Activated CD8-positive, alpha-beta memory T cell treated with anti-CD3 and anti-CD28 coated beads for 36 hours (primary cell): ENCODE measurements at regions not wholly inside any gene's neighbourhood (a gene's known extent, or its start where the extent isn't known, plus 50 kb on each side); places are given as distances from the start of the nearest gene placed in this dataset.
"Not testable (repeated sequence)": the region's sequence is repeated elsewhere in the genome, so short reads cannot be mapped to it uniquely, and the experiment has no call there.

Source experiments
- CTCF ChIA-PET: fragments of 350-600 bp; sonication (Branson Sonifier 250); formaldehyde crosslinking; loops from one replicate; lab custom pipeline; 2021; ENCODE audit warnings: antibody characterized with exemption; lab: Charles Lee
- POLR2A ChIA-PET: fragments of 350-600 bp; sonication (Branson Sonifier 250); formaldehyde crosslinking; loops from one replicate; lab custom pipeline; 2021; ENCODE audit warnings: antibody characterized with exemption; lab: Charles Lee

- ChIA-PET POLR2A (no interaction called here), CTCF (no interaction called here)
Measured at GRCh38 chr13:90912247-90912646, 435.2 kb upstream of the MIR17HG start.

GRCh38 chr13:90918536-90918935 is 429.0 kb upstream of the MIR17HG start:
- ChIA-PET POLR2A (no interaction called here), CTCF (no interaction called here)

- CTCF ChIA-PET, result no interaction called here
Measured at GRCh38 chr13:90919153-90919552, 428.3 kb upstream of the MIR17HG start.

GRCh38 chr13:90926459-90926858 is 421.0 kb upstream of the MIR17HG start:
- ChIA-PET CTCF (no interaction called here), POLR2A (no interaction called here)

More at GRCh38 chr13:90919153-90919552, 428.3 kb upstream of the MIR17HG start:
- POLR2A ChIA-PET, result no interaction called here

GRCh38 chr13:90928109-90928508 is 419.4 kb upstream of the MIR17HG start:
- CTCF ChIA-PET, result no interaction called here
- POLR2A ChIA-PET, result no interaction called here

GRCh38 chr13:90933097-90933826 is 414.2 kb upstream of the MIR17HG start:
- POLR2A ChIA-PET, result no interaction called here

GRCh38 chr13:90934741-90935140 is 412.7 kb upstream of the MIR17HG start:
- CTCF ChIA-PET, result no interaction called here
- POLR2A ChIA-PET, result no interaction called here

More at GRCh38 chr13:90933097-90933826, 414.2 kb upstream of the MIR17HG start:
- CTCF ChIA-PET, result no interaction called here

- CTCF ChIA-PET, result no interaction called here
- POLR2A ChIA-PET, result no interaction called here
Measured at GRCh38 chr13:90938848-90939247, 408.6 kb upstream of the MIR17HG start.

GRCh38 chr13:90943946-90944345 is 403.5 kb upstream of the MIR17HG start:
- ChIA-PET CTCF (no interaction called here), POLR2A (no interaction called here)

- POLR2A ChIA-PET, CTCF ChIA-PET: not testable (repeated sequence)
Measured at GRCh38 chr13:90945146-90945545, 402.3 kb upstream of the MIR17HG start.

GRCh38 chr13:90946125-90946524 is 401.4 kb upstream of the MIR17HG start:
- POLR2A ChIA-PET, result not testable (repeated sequence)

GRCh38 chr13:90947976-90948375 is 399.5 kb upstream of the MIR17HG start:
- ChIA-PET POLR2A (no interaction called here), CTCF (no interaction called here)

More at GRCh38 chr13:90946125-90946524, 401.4 kb upstream of the MIR17HG start:
- CTCF ChIA-PET, result not testable (repeated sequence)

GRCh38 chr13:90950160-90950559 is 397.3 kb upstream of the MIR17HG start:
- POLR2A ChIA-PET, result no interaction called here
- CTCF ChIA-PET, result no interaction called here

GRCh38 chr13:90951663-90952062 is 395.8 kb upstream of the MIR17HG start:
- POLR2A ChIA-PET, result no interaction called here
- CTCF ChIA-PET, result no interaction called here

- CTCF ChIA-PET, result no interaction called here
- POLR2A ChIA-PET, result no interaction called here
Measured at GRCh38 chr13:90952326-90952725, 395.2 kb upstream of the MIR17HG start.

- ChIA-PET POLR2A (no interaction called here), CTCF (no interaction called here)
Measured at GRCh38 chr13:90954605-90955195, 392.8 kb upstream of the MIR17HG start.

GRCh38 chr13:90956031-90956430 is 391.5 kb upstream of the MIR17HG start:
- ChIA-PET POLR2A (no interaction called here), CTCF (no interaction called here)

- CTCF ChIA-PET, result no interaction called here
- POLR2A ChIA-PET, result no interaction called here
Measured at GRCh38 chr13:90958866-90959265, 388.6 kb upstream of the MIR17HG start.

GRCh38 chr13:90968166-90968904 is 379.2 kb upstream of the MIR17HG start:
- CTCF ChIA-PET, result no interaction called here
- POLR2A ChIA-PET, result no interaction called here

GRCh38 chr13:90974249-90974975 is 373.1 kb upstream of the MIR17HG start:
- POLR2A ChIA-PET, result no interaction called here
- CTCF ChIA-PET, result no interaction called here
